ENCODE measurements at regions not wholly inside any gene's neighbourhood (a gene's known extent, or its start where the extent isn't known, plus 50 kb on each side); places are given as distances from the start of the nearest gene placed in this dataset.

DNA sequence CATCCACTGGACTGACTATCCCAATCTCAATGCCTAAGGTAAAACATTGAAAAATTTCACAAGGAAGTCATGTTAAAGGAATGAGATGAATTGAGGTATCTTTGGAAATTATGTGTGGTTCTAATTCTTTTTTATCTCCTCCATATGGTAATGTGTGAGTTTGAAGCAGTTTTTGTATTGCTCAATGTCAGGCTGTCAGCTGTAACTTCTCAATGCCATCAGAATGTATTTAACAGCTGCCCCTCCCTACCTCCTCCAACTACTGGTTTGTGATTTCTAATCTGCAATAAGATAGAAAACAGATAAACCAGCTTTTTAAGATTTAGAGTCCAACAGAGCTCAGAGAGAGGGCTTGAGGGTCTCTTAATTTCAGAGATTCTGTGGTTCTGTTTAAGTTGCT, 1005.8 kb upstream of the ADGRB3 start:
- TF ChIP-seq, protein P1, sequence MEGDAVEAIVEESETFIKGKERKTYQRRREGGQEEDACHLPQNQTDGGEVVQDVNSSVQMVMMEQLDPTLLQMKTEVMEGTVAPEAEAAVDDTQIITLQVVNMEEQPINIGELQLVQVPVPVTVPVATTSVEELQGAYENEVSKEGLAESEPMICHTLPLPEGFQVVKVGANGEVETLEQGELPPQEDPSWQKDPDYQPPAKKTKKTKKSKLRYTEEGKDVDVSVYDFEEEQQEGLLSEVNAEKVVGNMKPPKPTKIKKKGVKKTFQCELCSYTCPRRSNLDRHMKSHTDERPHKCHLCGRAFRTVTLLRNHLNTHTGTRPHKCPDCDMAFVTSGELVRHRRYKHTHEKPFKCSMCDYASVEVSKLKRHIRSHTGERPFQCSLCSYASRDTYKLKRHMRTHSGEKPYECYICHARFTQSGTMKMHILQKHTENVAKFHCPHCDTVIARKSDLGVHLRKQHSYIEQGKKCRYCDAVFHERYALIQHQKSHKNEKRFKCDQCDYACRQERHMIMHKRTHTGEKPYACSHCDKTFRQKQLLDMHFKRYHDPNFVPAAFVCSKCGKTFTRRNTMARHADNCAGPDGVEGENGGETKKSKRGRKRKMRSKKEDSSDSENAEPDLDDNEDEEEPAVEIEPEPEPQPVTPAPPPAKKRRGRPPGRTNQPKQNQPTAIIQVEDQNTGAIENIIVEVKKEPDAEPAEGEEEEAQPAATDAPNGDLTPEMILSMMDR (IDR thresholded peaks at IDR 0.05): no peak
- no peak for TF ChIP-seq POLR2A (IDR thresholded peaks at IDR 0.05)
